HEK293 (cell line): ENCODE measurements at regions not wholly inside any gene's neighbourhood (a gene's known extent, or its start where the extent isn't known, plus 50 kb on each side); places are given as distances from the start of the nearest gene placed in this dataset.

Experiments used
- CTCF ChIA-PET: fragments of 350-600 bp; formaldehyde crosslinking; extraction: SDS; loops from one replicate; lab custom pipeline; 2021; ENCODE audit warnings: antibody characterized with exemption; lab: Yijun Ruan, JAX
- POLR2A ChIA-PET: fragments of 300-600 bp; formaldehyde crosslinking; extraction: SDS; loops from one replicate; lab custom pipeline; 2020; ENCODE audit warnings: antibody characterized with exemption, inconsistent platforms; lab: Yijun Ruan, JAX
- H3K27ac ChIP-seq: fragments of 200-500 bp; sonication (Bioruptor generic); 2 replicates; pipeline ENCODE4 v1.5.1; 2014; ENCODE audit warnings: low read depth, low read length, control low read depth, inconsistent platforms; ENCODE audit errors: extremely low read depth
- H3K36me3 ChIP-seq, 2 experiments: fragments of 200-500 bp in 1 of 2; sonication (Bioruptor generic) in 1 of 2; 1 replicate in 1 of 2; 2 replicates in 1 of 2; pipeline ENCODE4 v1.5.1; 2014 to 2017; ENCODE audit warnings: inconsistent platforms in 2 of 2, low read length in 2 of 2; ENCODE audit not compliant: control insufficient read depth in 2 of 2, insufficient read depth in 1 of 2
- H3K4me1 ChIP-seq: fragments of 200-500 bp; sonication (Bioruptor generic); 2 replicates; pipeline ENCODE4 v1.5.1; 2014; ENCODE audit warnings: mild to moderate bottlenecking, low read length, inconsistent platforms; ENCODE audit not compliant: control insufficient read depth, insufficient read depth
- H3K4me3 ChIP-seq: 2 replicates; pipeline ENCODE4 v1.5.1; 2011; ENCODE audit warnings: low read depth, mild to moderate bottlenecking, control low read depth, low read length, moderate library complexity
- H3K9me3 ChIP-seq: fragments of 200-500 bp; sonication (Bioruptor generic); 2 replicates; pipeline ENCODE4 v1.5.1; 2014; ENCODE audit warnings: low read depth, low read length, inconsistent platforms; ENCODE audit not compliant: control insufficient read depth, insufficient read depth
- GLI4 ChIP-seq: fragments of 450-650 bp; formaldehyde crosslinking; IDR thresholded peaks from 2 replicates; pipeline ENCODE4 v1.5.1; 2016; ENCODE audit warnings: missing biosample characterization, missing genetic modification characterization
- GLIS1 ChIP-seq: fragments of 450-650 bp; formaldehyde crosslinking; IDR thresholded peaks from 2 replicates; pipeline ENCODE4 v1.5.1; 2016; ENCODE audit warnings: missing biosample characterization, missing genetic modification characterization
- ZEB2 ChIP-seq: fragments of 450-650 bp; formaldehyde crosslinking; IDR thresholded peaks from 2 replicates; pipeline ENCODE4 v1.5.1; 2016; ENCODE audit warnings: missing biosample characterization, missing genetic modification characterization
- ZNF10 ChIP-seq: fragments of 450-650 bp; formaldehyde crosslinking; IDR thresholded peaks from 2 replicates; pipeline ENCODE4 v1.5.1; 2017; ENCODE audit warnings: missing biosample characterization, missing genetic modification characterization
- ZNF132 ChIP-seq: fragments of 450-650 bp; formaldehyde crosslinking; IDR thresholded peaks from 2 replicates; pipeline ENCODE4 v1.5.1; 2017; ENCODE audit warnings: missing biosample characterization, missing genetic modification characterization, borderline replicate concordance
- ZNF146 ChIP-seq: fragments of 450-650 bp; formaldehyde crosslinking; IDR thresholded peaks from 2 replicates; pipeline ENCODE4 v1.5.1; 2016; ENCODE audit warnings: missing biosample characterization, missing genetic modification characterization
- ZNF223 ChIP-seq: fragments of 450-650 bp; formaldehyde crosslinking; IDR thresholded peaks from 2 replicates; pipeline ENCODE4 v1.5.1; 2016; ENCODE audit warnings: missing biosample characterization, missing genetic modification characterization
- ZNF24 ChIP-seq: fragments of 450-650 bp; formaldehyde crosslinking; IDR thresholded peaks from 2 replicates; pipeline ENCODE4 v1.5.1; 2016; ENCODE audit warnings: missing biosample characterization, missing genetic modification characterization
- ZNF555 ChIP-seq: fragments of 450-650 bp; formaldehyde crosslinking; conservative IDR thresholded peaks from 2 replicates; pipeline ENCODE4 v1.5.1; 2017; ENCODE audit warnings: missing biosample characterization, mild to moderate bottlenecking, missing genetic modification characterization, inconsistent platforms
- ZNF707 ChIP-seq: fragments of 450-650 bp; formaldehyde crosslinking; IDR thresholded peaks from 2 replicates; pipeline ENCODE4 v1.5.1; 2016; ENCODE audit warnings: missing biosample characterization, missing genetic modification characterization
- ZSCAN30 ChIP-seq: fragments of 450-650 bp; IDR thresholded peaks from 2 replicates; pipeline ENCODE4 v1.5.1; 2018; ENCODE audit warnings: missing biosample characterization, mild to moderate bottlenecking, missing genetic modification characterization, moderate library complexity
- TF ChIP-seq, protein P1 (sequence below): fragments of 450-650 bp; formaldehyde crosslinking; IDR thresholded peaks from 2 replicates; pipeline ENCODE4 v1.5.1; 2017; ENCODE audit warnings: missing biosample characterization, missing genetic modification characterization
- TF ChIP-seq, protein P2 (sequence below): fragments of 450-650 bp; formaldehyde crosslinking; IDR thresholded peaks from 2 replicates; pipeline ENCODE4 v1.5.1; 2016; ENCODE audit warnings: missing biosample characterization, missing genetic modification characterization
- TF ChIP-seq, protein P3 (sequence below): fragments of 450-650 bp; formaldehyde crosslinking; IDR thresholded peaks from 2 replicates; pipeline ENCODE4 v1.5.1; 2017; ENCODE audit warnings: missing biosample characterization, missing genetic modification characterization
- TF ChIP-seq, protein P4 (sequence below): fragments of 450-650 bp; formaldehyde crosslinking; IDR thresholded peaks from 2 replicates; pipeline ENCODE4 v1.5.1; 2016; ENCODE audit warnings: missing biosample characterization, missing genetic modification characterization
- TF ChIP-seq, protein P5 (sequence below): fragments of 450-650 bp; formaldehyde crosslinking; IDR thresholded peaks from 2 replicates; pipeline ENCODE4 v1.5.1; 2016; ENCODE audit warnings: missing biosample characterization, missing genetic modification characterization
- TF ChIP-seq, protein P6 (sequence below): fragments of 450-650 bp; IDR thresholded peaks from 2 replicates; pipeline ENCODE4 v1.5.1; 2018; ENCODE audit warnings: missing biosample characterization, mild to moderate bottlenecking, missing genetic modification characterization
- TF ChIP-seq, protein P7 (sequence below): fragments of 450-650 bp; formaldehyde crosslinking; IDR thresholded peaks from 2 replicates; pipeline ENCODE4 v1.5.1; 2016; ENCODE audit warnings: missing biosample characterization, missing genetic modification characterization

DNA sequence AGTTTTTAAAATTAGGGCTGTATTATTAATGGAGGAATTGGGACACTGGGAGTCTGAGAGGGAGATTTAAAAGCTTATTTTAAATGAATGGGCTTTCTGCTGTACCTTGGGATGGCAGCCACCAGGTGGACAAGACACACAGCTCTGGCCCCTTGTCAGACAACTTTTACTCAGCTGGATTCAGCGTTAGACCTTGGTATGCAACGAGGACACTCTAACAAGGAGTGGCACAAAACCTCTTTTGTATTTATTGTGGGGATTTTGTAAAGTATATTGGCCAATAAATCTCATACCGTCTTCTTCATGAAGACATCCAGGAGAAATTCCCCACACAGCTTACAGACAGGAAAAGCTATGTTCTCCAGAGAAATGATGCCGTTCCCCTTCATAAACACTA, 105.7 kb downstream of the LCA5 start:
- Histone ChIP-seq H3K36me3 (no peaks in the 10 kb centered on the region), H3K4me1 (no peaks in the 10 kb centered on the region), H3K27ac (no peak overlapping the region), H3K4me3 (no peak overlapping the region), H3K9me3 (no peaks in the 10 kb centered on the region)
- TF ChIP-seq ZNF146 (tag by site-specific recombination) (no peak), ZNF555 (tag by site-specific recombination) (no peak), ZEB2 (tag by site-specific recombination) (no peak), GLIS1 (tag by site-specific recombination) (no peak), ZNF132 (tag by site-specific recombination) (no peak), ZNF707 (no peak), GLI4 (tag by site-specific recombination) (no peak), ZSCAN30 (no peak)
- TF ChIP-seq, protein P1, sequence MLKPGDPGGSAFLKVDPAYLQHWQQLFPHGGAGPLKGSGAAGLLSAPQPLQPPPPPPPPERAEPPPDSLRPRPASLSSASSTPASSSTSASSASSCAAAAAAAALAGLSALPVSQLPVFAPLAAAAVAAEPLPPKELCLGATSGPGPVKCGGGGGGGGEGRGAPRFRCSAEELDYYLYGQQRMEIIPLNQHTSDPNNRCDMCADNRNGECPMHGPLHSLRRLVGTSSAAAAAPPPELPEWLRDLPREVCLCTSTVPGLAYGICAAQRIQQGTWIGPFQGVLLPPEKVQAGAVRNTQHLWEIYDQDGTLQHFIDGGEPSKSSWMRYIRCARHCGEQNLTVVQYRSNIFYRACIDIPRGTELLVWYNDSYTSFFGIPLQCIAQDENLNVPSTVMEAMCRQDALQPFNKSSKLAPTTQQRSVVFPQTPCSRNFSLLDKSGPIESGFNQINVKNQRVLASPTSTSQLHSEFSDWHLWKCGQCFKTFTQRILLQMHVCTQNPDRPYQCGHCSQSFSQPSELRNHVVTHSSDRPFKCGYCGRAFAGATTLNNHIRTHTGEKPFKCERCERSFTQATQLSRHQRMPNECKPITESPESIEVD = no peak
- TF ChIP-seq, protein P2, sequence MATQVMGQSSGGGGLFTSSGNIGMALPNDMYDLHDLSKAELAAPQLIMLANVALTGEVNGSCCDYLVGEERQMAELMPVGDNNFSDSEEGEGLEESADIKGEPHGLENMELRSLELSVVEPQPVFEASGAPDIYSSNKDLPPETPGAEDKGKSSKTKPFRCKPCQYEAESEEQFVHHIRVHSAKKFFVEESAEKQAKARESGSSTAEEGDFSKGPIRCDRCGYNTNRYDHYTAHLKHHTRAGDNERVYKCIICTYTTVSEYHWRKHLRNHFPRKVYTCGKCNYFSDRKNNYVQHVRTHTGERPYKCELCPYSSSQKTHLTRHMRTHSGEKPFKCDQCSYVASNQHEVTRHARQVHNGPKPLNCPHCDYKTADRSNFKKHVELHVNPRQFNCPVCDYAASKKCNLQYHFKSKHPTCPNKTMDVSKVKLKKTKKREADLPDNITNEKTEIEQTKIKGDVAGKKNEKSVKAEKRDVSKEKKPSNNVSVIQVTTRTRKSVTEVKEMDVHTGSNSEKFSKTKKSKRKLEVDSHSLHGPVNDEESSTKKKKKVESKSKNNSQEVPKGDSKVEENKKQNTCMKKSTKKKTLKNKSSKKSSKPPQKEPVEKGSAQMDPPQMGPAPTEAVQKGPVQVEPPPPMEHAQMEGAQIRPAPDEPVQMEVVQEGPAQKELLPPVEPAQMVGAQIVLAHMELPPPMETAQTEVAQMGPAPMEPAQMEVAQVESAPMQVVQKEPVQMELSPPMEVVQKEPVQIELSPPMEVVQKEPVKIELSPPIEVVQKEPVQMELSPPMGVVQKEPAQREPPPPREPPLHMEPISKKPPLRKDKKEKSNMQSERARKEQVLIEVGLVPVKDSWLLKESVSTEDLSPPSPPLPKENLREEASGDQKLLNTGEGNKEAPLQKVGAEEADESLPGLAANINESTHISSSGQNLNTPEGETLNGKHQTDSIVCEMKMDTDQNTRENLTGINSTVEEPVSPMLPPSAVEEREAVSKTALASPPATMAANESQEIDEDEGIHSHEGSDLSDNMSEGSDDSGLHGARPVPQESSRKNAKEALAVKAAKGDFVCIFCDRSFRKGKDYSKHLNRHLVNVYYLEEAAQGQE (tag by site-specific recombination) = no peak
- CTCF ChIA-PET = interaction anchor here (0.6 to 1.9 kb wide), 11 partner anchors 9 to 369 kb away, joined by 3 to 9 read pairs (median 4); no protein-coding TSS in a partner anchor
- POLR2A ChIA-PET = interaction anchor here (0.8 kb wide), 1 partner anchor 354 kb away, joined by 3 read pairs; the partner anchor contains the start of gene PHIP

DNA sequence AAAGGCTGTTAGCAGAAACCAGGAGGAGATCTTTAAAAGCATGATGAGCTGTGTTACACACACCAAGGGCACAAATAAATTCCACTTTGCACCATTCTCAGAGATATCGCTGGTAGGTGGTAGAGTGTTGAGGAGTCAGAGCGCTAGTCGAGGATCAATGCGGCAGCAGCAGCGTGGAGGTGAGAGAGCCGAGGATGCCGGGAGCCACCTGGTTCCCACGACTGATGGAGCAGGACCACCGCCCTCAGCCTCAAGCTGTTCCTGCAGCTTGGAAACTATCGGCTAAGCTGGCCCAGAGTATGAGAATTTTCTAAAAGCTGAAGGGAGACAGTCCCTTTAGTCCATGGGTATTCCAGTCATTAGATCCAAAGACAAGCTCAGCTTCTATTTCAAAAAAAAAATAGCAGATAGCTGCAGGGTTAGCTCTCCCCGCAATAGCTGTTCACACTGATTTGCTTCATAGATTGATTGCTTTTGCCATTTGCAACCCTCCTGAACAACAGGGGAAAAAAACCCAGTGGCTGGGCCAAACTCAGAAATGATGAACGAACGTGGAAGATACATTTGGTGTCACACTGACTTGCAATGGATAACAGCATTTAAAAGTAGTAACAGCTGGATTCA, 106.2 kb downstream of the LCA5 start:
- H3K4me3 ChIP-seq = no peak overlapping the region
- no peaks in the 10 kb centered on the region for H3K4me1 ChIP-seq
- POLR2A ChIA-PET = interaction anchor here (0.8 kb wide), 1 partner anchor 353 kb away, joined by 3 read pairs; the partner anchor contains the start of gene PHIP
- no peaks in the 10 kb centered on the region for H3K36me3 ChIP-seq
- no peak for TF ChIP-seq ZNF24
- TF ChIP-seq ZNF10 = 0 out of 2 replicates have a peak, but pooled peaks have one; percentile 14
- TF ChIP-seq, all 188 proteins: peak for 1
- CTCF ChIA-PET = interaction anchor here (0.6 to 1.9 kb wide), 11 partner anchors 9 to 369 kb away, joined by 3 to 9 read pairs (median 4); no protein-coding TSS in a partner anchor
- no peak overlapping the region for H3K27ac ChIP-seq
- no peaks in the 10 kb centered on the region for H3K9me3 ChIP-seq

DNA sequence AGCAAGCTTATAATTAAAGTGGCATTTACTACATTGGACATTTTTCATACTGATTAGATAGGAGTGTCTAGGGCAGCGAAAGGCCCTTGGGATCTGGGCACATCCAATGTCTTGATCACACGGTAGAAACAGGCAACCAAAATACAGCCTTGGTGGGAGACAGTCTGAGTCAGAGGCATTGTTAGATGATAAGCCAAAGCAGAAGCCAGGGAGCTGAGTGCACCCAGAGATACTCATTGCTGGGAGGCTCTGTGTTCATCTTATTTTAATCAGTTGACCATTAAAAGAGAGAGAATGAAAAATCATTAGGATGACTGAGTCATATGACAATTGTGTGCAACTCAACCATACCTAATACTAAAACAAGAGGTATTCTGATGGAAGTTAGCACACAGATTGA, 109.5 kb downstream of the LCA5 start:
- ChIA-PET POLR2A (interaction anchor here (0.6 kb wide), 1 partner anchor 562 kb away, joined by 3 read pairs; no protein-coding TSS in a partner anchor), CTCF (interaction anchor here (0.6 to 1.5 kb wide), 5 partner anchors 10 to 442 kb away, joined by 3 to 5 read pairs (median 3); no protein-coding TSS in a partner anchor)
- Histone ChIP-seq H3K9me3 (no peaks in the 10 kb centered on the region), H3K4me1 (0 out of 2 replicates have a peak, but pooled peaks cover under 1% of the 10 kb centered on the region), H3K27ac (no peak overlapping the region), H3K4me3 (no peak overlapping the region), H3K36me3 (no peaks in the 10 kb centered on the region)
- TF ChIP-seq, protein P3, sequence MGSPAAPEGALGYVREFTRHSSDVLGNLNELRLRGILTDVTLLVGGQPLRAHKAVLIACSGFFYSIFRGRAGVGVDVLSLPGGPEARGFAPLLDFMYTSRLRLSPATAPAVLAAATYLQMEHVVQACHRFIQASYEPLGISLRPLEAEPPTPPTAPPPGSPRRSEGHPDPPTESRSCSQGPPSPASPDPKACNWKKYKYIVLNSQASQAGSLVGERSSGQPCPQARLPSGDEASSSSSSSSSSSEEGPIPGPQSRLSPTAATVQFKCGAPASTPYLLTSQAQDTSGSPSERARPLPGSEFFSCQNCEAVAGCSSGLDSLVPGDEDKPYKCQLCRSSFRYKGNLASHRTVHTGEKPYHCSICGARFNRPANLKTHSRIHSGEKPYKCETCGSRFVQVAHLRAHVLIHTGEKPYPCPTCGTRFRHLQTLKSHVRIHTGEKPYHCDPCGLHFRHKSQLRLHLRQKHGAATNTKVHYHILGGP (tag by site-specific recombination) = no peak
- TF ChIP-seq, protein P4, sequence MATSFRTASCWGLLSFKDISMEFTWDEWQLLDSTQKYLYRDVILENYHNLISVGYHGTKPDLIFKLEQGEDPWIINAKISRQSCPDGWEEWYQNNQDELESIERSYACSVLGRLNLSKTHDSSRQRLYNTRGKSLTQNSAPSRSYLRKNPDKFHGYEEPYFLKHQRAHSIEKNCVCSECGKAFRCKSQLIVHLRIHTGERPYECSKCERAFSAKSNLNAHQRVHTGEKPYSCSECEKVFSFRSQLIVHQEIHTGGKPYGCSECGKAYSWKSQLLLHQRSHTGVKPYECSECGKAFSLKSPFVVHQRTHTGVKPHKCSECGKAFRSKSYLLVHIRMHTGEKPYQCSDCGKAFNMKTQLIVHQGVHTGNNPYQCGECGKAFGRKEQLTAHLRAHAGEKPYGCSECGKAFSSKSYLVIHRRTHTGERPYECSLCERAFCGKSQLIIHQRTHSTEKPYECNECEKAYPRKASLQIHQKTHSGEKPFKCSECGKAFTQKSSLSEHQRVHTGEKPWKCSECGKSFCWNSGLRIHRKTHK (tag by site-specific recombination) = no peak
- TF ChIP-seq, protein P5, sequence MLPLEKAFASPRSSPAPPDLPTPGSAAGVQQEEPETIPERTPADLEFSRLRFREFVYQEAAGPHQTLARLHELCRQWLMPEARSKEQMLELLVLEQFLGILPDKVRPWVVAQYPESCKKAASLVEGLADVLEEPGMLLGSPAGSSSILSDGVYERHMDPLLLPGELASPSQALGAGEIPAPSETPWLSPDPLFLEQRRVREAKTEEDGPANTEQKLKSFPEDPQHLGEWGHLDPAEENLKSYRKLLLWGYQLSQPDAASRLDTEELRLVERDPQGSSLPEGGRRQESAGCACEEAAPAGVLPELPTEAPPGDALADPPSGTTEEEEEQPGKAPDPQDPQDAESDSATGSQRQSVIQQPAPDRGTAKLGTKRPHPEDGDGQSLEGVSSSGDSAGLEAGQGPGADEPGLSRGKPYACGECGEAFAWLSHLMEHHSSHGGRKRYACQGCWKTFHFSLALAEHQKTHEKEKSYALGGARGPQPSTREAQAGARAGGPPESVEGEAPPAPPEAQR (tag by site-specific recombination) = no peak
- TF ChIP-seq, protein P6, sequence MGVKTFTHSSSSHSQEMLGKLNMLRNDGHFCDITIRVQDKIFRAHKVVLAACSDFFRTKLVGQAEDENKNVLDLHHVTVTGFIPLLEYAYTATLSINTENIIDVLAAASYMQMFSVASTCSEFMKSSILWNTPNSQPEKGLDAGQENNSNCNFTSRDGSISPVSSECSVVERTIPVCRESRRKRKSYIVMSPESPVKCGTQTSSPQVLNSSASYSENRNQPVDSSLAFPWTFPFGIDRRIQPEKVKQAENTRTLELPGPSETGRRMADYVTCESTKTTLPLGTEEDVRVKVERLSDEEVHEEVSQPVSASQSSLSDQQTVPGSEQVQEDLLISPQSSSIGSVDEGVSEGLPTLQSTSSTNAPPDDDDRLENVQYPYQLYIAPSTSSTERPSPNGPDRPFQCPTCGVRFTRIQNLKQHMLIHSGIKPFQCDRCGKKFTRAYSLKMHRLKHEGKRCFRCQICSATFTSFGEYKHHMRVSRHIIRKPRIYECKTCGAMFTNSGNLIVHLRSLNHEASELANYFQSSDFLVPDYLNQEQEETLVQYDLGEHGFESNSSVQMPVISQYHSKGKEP = no peak
- no peak for TF ChIP-seq ZNF223
- TF ChIP-seq, protein P7, sequence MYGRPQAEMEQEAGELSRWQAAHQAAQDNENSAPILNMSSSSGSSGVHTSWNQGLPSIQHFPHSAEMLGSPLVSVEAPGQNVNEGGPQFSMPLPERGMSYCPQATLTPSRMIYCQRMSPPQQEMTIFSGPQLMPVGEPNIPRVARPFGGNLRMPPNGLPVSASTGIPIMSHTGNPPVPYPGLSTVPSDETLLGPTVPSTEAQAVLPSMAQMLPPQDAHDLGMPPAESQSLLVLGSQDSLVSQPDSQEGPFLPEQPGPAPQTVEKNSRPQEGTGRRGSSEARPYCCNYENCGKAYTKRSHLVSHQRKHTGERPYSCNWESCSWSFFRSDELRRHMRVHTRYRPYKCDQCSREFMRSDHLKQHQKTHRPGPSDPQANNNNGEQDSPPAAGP = no peak
